ENCODE measurements at regions not wholly inside any gene's neighbourhood (a gene's known extent, or its start where the extent isn't known, plus 50 kb on each side); places are given as distances from the start of the nearest gene placed in this dataset.

DNA sequence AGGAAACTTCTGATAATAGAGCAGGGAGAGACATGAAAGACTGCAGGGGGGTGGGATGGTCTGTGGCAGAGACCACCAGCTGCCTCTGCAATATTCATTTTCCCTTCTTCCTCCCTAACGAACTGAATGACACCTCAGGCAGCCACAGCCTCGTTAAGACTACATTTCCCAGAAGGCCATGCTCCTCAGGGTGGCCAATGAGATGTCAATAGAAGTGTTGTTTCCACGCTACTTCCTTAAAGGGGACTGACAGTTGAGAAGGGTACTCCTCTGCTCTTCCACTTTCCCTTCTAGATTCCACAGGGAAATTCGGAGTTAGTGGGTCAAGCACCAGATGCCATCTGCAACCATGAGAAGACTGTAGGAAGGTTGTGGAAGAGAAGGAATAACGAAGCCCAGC is 52.0 kb upstream of the DAPK1 start:
- TF ChIP-seq, protein P1, sequence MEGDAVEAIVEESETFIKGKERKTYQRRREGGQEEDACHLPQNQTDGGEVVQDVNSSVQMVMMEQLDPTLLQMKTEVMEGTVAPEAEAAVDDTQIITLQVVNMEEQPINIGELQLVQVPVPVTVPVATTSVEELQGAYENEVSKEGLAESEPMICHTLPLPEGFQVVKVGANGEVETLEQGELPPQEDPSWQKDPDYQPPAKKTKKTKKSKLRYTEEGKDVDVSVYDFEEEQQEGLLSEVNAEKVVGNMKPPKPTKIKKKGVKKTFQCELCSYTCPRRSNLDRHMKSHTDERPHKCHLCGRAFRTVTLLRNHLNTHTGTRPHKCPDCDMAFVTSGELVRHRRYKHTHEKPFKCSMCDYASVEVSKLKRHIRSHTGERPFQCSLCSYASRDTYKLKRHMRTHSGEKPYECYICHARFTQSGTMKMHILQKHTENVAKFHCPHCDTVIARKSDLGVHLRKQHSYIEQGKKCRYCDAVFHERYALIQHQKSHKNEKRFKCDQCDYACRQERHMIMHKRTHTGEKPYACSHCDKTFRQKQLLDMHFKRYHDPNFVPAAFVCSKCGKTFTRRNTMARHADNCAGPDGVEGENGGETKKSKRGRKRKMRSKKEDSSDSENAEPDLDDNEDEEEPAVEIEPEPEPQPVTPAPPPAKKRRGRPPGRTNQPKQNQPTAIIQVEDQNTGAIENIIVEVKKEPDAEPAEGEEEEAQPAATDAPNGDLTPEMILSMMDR (IDR thresholded peaks at IDR 0.05), result no peak
- TF ChIP-seq POLR2A (IDR thresholded peaks at IDR 0.05), result no peak
